DMS 273 (cell line): ENCODE measurements at regions not wholly inside any gene's neighbourhood (a gene's known extent, or its start where the extent isn't known, plus 50 kb on each side); places are given as distances from the start of the nearest gene placed in this dataset.

Experiments
- DNase-seq: peaks from one replicate; lab custom pipeline; 2025; ENCODE audit not compliant: unreplicated experiment; lab: John Stamatoyannopoulos, UW

DNA sequence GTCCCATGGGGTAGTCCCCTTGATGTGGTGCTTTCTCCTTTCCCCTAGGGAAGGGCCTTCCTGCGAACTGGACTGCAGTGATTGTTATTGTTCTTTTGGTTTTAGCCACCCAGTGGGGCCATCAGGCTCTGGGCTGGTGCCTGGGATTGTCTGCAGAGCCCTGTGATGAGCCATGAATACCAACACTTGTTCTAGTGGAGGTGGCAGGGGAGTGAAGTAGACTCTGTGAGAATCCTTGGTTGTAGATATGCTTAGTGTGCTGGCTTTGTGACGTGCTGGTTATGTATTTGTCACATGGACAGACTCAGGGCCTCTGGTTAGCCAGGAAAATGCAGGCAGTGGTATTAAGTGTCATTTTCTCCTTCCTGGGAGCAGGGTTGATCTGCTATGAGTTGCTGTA is 51.8 kb upstream of the NDUFB4 start:
- DNase-seq, result no peak

GRCh38 chr3:120536642-120537041 is 59.5 kb upstream of the NDUFB4 start:
- DNase-seq, result peak; percentile 53

- DNase-seq, result no peak
These were observed 63.2 kb upstream of the NDUFB4 start for GRCh38 chr3:120532969-120533368.

GRCh38 chr3:120528163-120528562 is 68.0 kb upstream of the NDUFB4 start:
- DNase-seq, result no peak

DNA sequence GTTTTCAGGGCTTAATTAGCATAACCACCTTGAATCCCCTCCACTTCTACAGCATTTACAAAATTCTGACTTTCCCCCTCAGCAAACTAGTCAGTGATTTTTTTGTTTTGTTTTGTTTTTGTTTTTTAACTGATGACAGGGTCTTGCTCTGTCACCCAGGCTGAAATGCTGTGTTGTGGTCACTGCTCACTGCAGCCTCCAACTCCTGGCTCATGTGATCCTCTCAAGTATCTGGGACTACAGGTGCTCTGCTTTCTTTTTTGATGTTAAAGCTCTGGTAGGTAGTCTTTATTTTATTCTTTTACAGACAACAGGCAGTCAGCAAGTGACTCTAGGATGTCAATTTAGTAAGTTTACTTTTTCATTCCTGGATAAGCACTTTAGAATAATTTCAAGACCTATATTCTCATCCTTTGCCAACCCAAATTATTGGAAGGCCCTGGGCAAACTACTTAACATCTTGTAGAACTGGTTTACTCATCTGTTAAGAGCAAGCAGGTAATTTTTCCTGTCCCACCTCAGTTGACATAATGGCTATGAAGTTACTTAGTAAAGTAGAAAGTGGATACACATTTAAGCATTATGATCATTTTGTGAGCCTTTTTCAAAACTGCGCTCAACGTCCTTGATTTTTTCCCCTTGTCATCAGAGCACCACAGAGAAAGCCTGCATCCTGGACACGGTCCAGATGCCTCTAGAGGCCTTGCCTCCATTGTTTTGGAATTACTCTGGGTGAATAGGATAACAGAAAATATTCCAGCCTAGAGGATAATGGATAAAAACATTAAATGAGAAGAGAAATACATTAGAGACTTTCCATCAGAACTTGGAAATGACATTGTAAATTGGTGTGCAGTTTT is 69.9 kb upstream of the NDUFB4 start:
- DNase-seq, result no peak

DNA sequence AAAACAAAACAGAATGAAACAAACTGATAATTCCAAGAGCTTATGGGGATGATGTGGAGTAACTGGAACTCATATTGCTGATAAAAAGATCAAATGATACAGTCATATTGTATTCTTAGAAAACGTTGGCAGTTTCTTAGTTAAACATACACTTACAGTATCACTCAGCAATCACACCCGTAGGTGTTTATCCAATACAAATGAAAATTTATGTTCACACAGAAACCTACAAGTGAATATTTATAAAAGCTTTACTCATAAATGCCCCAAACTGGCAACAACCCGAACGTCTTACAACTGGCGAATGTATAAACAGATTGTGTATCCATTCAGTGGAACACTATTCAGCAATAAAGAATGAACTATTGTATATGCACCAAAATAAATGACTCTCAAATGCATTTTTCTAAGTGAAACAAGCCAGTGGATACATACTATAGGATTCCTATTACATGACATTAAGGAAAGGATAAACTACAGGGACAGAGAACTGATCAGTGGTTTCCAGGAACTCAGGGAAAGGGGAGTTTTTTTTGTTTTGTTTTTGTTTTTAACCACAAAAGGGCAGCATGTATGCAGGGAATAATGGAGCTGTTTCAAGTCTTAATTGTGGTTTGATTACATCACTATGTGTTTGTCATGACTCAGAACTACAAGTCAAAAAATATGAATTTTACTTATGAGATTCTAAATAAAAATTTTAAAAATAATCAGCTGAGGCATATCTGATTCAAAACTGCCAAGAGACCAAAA is 71.8 kb upstream of the NDUFB4 start:
- no peak for DNase-seq

GRCh38 chr3:120516136-120516535 is 65.3 kb upstream of the FSTL1 start:
- no peak for DNase-seq

- no peak for DNase-seq
These were observed 61.9 kb upstream of the FSTL1 start for GRCh38 chr3:120512655-120513054.

- peak; percentile 90 for DNase-seq
These were observed 56.3 kb upstream of the FSTL1 start for GRCh38 chr3:120506828-120507774.

GRCh38 chr3:120506076-120506827 is 55.5 kb upstream of the FSTL1 start:
- peak; percentile 96 for DNase-seq

DNA sequence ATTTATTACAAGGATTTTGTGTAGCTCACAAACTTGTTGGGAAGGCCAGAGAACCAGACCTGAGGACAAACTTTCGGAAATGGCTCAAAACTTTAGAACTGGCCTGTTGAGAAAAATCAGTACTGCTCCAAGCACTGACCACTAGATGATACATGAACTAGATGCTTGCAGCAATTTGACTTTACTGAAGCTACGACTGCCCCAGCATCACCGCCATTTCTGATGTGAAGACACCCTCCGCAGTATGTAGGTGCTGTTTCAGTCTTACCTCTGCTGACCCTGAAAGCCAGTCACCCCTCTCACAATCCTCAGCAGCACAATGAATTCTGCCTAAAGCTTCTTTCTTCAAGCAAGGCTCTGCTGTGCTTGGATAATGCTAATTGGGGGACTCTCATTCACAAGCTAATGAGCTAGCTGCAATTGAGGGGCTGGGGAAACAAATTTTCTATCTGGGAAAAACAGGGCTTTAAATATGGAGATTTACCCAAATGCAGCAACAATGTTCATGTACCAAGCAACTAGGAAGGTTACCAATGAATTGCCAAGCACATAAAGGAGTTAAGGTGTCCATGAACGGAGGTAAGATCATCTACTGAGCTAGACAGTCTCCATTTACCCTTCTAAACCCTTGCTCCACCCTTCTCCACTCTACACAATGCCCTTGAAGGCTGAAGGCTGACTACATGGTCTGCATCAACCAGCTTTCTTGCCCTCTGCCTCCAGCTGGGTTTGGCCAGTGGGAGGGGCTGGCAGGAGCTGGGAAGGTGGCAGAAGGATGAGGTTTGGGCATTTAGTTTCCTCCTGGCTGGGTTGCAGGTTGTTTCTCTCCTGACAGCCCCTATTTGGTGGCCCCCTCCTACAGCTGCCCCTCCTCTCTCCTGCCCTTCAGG is 53.2 kb upstream of the FSTL1 start:
- DNase-seq, result peak; percentile 20

DNA sequence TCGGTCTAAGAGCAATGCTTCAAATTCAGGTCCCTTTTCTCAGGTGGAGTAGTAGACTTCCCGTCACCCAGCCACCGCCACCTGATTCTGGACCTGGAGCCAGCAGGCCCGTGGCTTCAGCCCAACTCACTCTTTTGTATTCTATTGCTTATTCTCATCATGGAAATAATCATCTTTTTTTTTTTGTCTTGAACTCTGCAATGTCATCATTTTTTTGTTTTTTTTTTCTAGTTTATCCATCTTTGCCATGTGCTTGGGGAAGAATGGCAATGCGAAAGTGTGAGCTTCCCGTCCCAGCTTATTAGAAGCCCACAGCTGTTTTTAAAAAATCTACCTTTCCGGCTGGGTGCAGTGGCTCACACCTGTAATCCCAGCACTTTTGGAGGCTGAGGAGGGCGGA is 51.3 kb upstream of the FSTL1 start:
- DNase-seq, result no peak
